ENCODE measurements at regions not wholly inside any gene's neighbourhood (a gene's known extent, or its start where the extent isn't known, plus 50 kb on each side); places are given as distances from the start of the nearest gene placed in this dataset.

DNA sequence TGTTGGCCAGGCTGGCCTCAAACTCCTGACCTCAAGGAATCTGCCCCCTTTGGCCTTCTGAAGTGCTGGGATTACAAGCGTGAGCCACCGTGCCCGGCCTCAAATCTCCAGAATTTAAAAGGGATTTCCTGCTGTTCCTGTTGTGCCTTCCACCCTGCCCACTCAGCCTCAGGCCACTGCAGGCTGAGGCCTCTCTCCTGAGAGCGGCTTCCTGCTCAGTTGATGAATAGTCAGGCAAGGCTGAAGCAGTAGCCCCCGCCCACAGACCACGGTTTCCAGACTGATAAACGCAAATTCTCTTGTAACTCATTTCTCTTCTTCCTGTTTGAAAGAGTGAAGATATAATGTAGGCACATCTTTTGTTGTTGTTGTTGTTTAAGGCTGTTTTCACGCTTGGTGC, 127.0 kb upstream of the PLCXD3 start:
- DNase-seq (no peak), ATAC-seq (no peak)
- TF ChIP-seq, protein P1, sequence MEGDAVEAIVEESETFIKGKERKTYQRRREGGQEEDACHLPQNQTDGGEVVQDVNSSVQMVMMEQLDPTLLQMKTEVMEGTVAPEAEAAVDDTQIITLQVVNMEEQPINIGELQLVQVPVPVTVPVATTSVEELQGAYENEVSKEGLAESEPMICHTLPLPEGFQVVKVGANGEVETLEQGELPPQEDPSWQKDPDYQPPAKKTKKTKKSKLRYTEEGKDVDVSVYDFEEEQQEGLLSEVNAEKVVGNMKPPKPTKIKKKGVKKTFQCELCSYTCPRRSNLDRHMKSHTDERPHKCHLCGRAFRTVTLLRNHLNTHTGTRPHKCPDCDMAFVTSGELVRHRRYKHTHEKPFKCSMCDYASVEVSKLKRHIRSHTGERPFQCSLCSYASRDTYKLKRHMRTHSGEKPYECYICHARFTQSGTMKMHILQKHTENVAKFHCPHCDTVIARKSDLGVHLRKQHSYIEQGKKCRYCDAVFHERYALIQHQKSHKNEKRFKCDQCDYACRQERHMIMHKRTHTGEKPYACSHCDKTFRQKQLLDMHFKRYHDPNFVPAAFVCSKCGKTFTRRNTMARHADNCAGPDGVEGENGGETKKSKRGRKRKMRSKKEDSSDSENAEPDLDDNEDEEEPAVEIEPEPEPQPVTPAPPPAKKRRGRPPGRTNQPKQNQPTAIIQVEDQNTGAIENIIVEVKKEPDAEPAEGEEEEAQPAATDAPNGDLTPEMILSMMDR (IDR thresholded peaks at IDR 0.05): no peak
- 58 to 62% (median 60%) methylated on average over 8 of the region's 8 CpGs for WGBS, 3 donors
- no peak overlapping the region for H3K27ac ChIP-seq
- H3K9me3 ChIP-seq: no peaks in the 10 kb centered on the region
- H3K36me3 ChIP-seq (ENCODE audit: insufficient read depth in 1 of 2, low read depth in 1 of 2): no peaks in the 10 kb centered on the region
- no peaks in the 10 kb centered on the region for H3K27me3 ChIP-seq (ENCODE audit: insufficient read depth in 3 of 3, low read length in 2 of 3)
- intact Hi-C loops (cut with DNase I): no loop called here
- H3K4me1 ChIP-seq: no peaks in the 10 kb centered on the region
- no peak overlapping the region for H3K4me3 ChIP-seq

DNA sequence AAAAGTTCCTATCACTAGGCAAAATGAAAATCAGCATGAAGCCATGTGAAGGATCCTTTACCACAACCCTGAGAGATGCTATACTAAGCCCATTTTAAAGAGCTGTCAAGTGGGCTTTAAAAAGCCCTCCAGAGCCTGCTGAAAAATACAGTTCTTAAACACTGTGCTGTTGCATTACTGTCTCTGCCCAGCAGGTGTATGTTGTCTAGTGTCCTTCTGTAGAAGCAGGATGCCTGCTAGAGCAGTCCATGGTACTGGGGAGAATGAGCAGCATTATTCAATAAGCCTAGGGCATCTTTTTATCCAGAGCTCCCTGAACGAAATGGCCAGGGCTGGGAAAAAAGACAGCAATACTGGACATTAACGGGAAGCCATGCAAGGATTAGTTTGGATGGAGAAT, 126.2 kb upstream of the PLCXD3 start:
- DNase-seq (no peak), ATAC-seq (no peak)
- Histone ChIP-seq H3K36me3 (ENCODE audit: insufficient read depth in 1 of 2, low read depth in 1 of 2) (no peaks in the 10 kb centered on the region), H3K9me3 (no peaks in the 10 kb centered on the region), H3K4me3 (no peak overlapping the region), H3K4me1 (no peaks in the 10 kb centered on the region), H3K27me3 (ENCODE audit: insufficient read depth in 3 of 3, low read length in 2 of 3) (no peaks in the 10 kb centered on the region), H3K27ac (no peak overlapping the region)
- WGBS, 3 donors: 74 to 90% (median 83%) methylated on average over 2 of the region's 2 CpGs
- intact Hi-C loops (cut with DNase I): no loop called here
- TF ChIP-seq, protein P1 (IDR thresholded peaks at IDR 0.05): no peak

DNA sequence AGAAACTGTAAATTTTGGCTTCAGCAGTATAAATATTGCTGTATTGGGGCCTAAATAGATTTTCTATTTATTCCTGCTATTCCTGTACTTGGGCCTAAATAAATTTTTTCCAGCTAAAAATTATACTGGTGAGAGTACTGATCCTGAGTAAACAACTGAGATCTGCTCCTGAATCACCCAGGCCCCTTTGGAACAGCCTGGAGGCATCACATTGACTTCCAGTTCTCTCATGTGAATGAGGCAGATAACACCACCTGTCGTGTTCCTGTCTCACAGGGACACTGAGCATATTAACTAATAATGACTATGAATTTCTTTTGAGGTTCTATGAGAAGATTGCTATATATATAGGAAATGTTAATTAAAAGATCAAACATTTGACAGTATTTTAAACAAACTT, 119.5 kb upstream of the PLCXD3 start:
- ATAC-seq (no peak), DNase-seq (no peak)
- Histone ChIP-seq H3K36me3 (ENCODE audit: insufficient read depth in 1 of 2, low read depth in 1 of 2) (no peaks in the 10 kb centered on the region), H3K4me1 (no peaks in the 10 kb centered on the region), H3K27ac (no peak overlapping the region), H3K9me3 (peaks cover 3% of the 10 kb centered on the region), H3K27me3 (ENCODE audit: insufficient read depth in 3 of 3, low read length in 2 of 3) (no peaks in the 10 kb centered on the region), H3K4me3 (no peak overlapping the region)
- 48 to 51% (median 49%) methylated on average over 1 of the region's 1 CpG for WGBS, 3 donors
- TF ChIP-seq, protein P1 (IDR thresholded peaks at IDR 0.05): no peak
- intact Hi-C loops (cut with DNase I): no loop called here

DNA sequence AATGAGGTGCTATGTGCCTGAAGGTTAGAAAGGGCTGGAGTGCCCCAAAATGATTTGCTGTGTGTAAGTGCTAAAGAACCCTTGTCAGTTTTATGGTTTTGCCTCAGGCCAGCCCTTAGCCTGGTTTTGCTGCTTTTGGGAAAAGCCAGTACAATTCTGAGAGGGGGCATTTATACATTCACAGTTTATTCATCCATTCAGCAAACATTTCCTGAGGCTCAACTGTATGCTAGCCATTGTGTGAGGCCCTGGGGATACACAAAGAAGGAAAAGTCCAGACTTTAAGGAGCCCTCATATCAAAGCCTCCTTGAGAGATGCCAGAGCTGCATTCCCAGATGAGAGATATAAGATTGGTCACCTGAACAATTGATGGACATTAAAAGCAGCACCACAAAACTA, 115.2 kb upstream of the PLCXD3 start:
- Histone ChIP-seq H3K4me3 (no peak overlapping the region), H3K36me3 (ENCODE audit: insufficient read depth in 1 of 2, low read depth in 1 of 2) (no peaks in the 10 kb centered on the region), H3K27ac (no peak overlapping the region), H3K9me3 (peaks cover 3% of the 10 kb centered on the region), H3K27me3 (ENCODE audit: insufficient read depth in 3 of 3, low read length in 2 of 3) (no peaks in the 10 kb centered on the region), H3K4me1 (no peaks in the 10 kb centered on the region)
- no peak for DNase-seq
- intact Hi-C loops (cut with DNase I): no loop called here
- TF ChIP-seq, protein P1 (IDR thresholded peaks at IDR 0.05): no peak
- ATAC-seq: no peak

DNA sequence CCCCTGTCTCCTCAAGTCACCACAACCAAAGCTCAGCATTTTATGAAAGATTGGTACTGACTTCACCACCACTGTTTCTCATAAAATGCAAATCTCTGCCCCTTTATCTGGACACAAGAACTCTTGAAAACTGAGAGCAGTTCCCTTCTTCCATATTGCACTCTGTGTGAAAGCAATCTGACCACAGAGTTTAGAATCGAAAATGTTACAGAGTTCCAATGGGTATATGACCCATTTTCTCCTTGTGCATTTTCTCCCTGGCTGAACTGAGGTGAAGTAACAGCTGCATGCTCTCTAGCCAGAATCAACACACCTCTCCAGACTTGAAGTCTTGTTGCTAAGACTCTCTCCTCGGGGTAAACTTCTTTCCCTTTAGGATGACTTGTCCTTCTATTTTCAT, 111.0 kb upstream of the PLCXD3 start:
- H3K27ac ChIP-seq: no peak overlapping the region
- TF ChIP-seq, protein P1 (IDR thresholded peaks at IDR 0.05): no peak
- DNase-seq: no peak
- WGBS, 3 donors: 31 to 54% (median 46%) methylated on average over 2 of the region's 2 CpGs
- H3K9me3 ChIP-seq: no peaks in the 10 kb centered on the region
- no peak for ATAC-seq
- no peaks in the 10 kb centered on the region for H3K36me3 ChIP-seq (ENCODE audit: insufficient read depth in 1 of 2, low read depth in 1 of 2)
- intact Hi-C loops (cut with DNase I): no loop called here
- H3K27me3 ChIP-seq (ENCODE audit: insufficient read depth in 3 of 3, low read length in 2 of 3): no peaks in the 10 kb centered on the region
- no peak overlapping the region for H3K4me3 ChIP-seq
- H3K4me1 ChIP-seq: no peaks in the 10 kb centered on the region
